LNCAP (cell line): ENCODE measurements at regions not wholly inside any gene's neighbourhood (a gene's known extent, or its start where the extent isn't known, plus 50 kb on each side); places are given as distances from the start of the nearest gene placed in this dataset.

Experiments used
- CTCF ChIP-seq: fragments of 450-650 bp; IDR thresholded peaks from 2 replicates; pipeline ENCODE4 v1.5.1; 2017; ENCODE audit warnings: mild to moderate bottlenecking

- no peak for TF ChIP-seq CTCF
Observed at GRCh38 chr12:75798136-75798926, 233.2 kb downstream of the PHLDA1 start.

- TF ChIP-seq CTCF: no peak
Observed at GRCh38 chr12:75795125-75795524, 236.5 kb downstream of the PHLDA1 start.

GRCh38 chr12:75792687-75793086 is 238.9 kb downstream of the PHLDA1 start:
- no peak for TF ChIP-seq CTCF

GRCh38 chr12:75790219-75790618 is 241.4 kb downstream of the PHLDA1 start:
- TF ChIP-seq CTCF: no peak

- no peak for TF ChIP-seq CTCF
Observed at GRCh38 chr12:75786070-75786469, 245.5 kb downstream of the PHLDA1 start.

GRCh38 chr12:75784591-75784990 is 247.0 kb downstream of the PHLDA1 start:
- TF ChIP-seq CTCF: no peak

- no peak for TF ChIP-seq CTCF
Observed at GRCh38 chr12:75783093-75783877, 248.3 kb downstream of the PHLDA1 start.
